Left lung (tissue), 4 donors: ENCODE measurements at regions not wholly inside any gene's neighbourhood (a gene's known extent, or its start where the extent isn't known, plus 50 kb on each side); places are given as distances from the start of the nearest gene placed in this dataset.

ENCODE experiments used
- ATAC-seq: fragments of 200-7000 bp; cut with Tn5 transposase; one replicate; pipeline ENCODE4 v1.9.1; 2020; ENCODE audit warnings: moderate library complexity
- DNase-seq, 4 donors: peaks; one replicate each; pipeline ENCODE4 v3.0.0-alpha.2; 2013 to 2020
- H3K27ac ChIP-seq, 2 donors: fragments of 200-600 bp; sonication (generic) in 1 of 2; one replicate each; pipeline versions ENCODE4 v1.5.0 to v1.8.0; 2020 to 2021
- H3K27me3 ChIP-seq, 2 donors: fragments of 200-600 bp; sonication (generic) in 1 of 2; one replicate each; pipeline versions ENCODE4 v1.5.0 to v1.8.0; 2020 to 2021
- H3K36me3 ChIP-seq, 2 donors: fragments of 200-600 bp; sonication (generic) in 1 of 2; one replicate each; pipeline versions ENCODE4 v1.5.0 to v1.8.0; 2020 to 2021
- H3K4me1 ChIP-seq, 2 donors: fragments of 200-600 bp; one replicate each; pipeline ENCODE4 v1.8.0; 2021
- H3K4me3 ChIP-seq, 2 donors: fragments of 200-600 bp; sonication (generic) in 1 of 2; one replicate each; pipeline versions ENCODE4 v1.5.0 to v1.8.0; 2020 to 2021; ENCODE audit warnings: mild to moderate bottlenecking in 1 of 2
- H3K9me3 ChIP-seq, 2 donors: fragments of 200-600 bp; sonication (generic) in 1 of 2; one replicate each; pipeline versions ENCODE4 v1.5.0 to v1.8.0; 2020 to 2021
- CTCF ChIP-seq, 2 donors: fragments of 200-600 bp; sonication (generic) in 1 of 2; IDR thresholded peaks; one replicate each; pipeline versions ENCODE4 v1.5.0 to v1.8.0; 2021; ENCODE audit warnings: antibody characterized with exemption in 2 of 2
- intact Hi-C, 2 donors: fragments of 100-400 bp; cut with DNase I; formaldehyde crosslinking; loops; one replicate each; pipeline versions ENCODE4 v1.11.2 to v1.14.2; 2022
- donor health status: DM: no; HTN: yes; CAD: no.
- donor health status: DM: no; HTN: no; CAD: no.

DNA sequence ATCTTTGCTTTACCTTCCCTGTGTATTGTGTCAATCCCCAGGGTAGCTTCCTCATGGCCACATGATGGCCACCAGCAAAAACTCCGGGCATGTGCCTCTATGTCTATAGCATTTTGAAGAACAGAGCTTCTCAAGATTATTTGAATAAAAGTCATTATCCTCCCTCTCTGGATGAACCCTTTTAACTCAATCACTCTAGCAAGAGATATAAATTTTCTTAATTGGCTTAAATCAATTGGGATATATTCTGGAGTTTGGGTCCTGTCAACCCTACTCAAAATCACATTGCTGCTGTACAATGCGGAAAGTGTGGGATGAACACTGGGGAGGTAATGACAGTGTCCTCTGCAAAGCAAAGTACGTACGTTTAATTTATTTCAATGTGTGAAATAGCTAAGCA is 370.6 kb upstream of the LRRC3B start:
- TF ChIP-seq CTCF (IDR thresholded peaks at IDR 0.05): no peak

GRCh38 chr3:26256224-26256623 is 366.3 kb upstream of the LRRC3B start:
- no peak for ATAC-seq
- H3K27ac ChIP-seq: no peak overlapping the region
- no peaks in the 10 kb centered on the region for H3K4me1 ChIP-seq
- no peaks in the 10 kb centered on the region for H3K27me3 ChIP-seq
- H3K36me3 ChIP-seq: no peaks in the 10 kb centered on the region
- peaks cover 0 to 4% of the 10 kb centered on the region in 2 donors for H3K9me3 ChIP-seq
- no peak for TF ChIP-seq CTCF (IDR thresholded peaks at IDR 0.05)
- DNase-seq: no peak
- intact Hi-C loops: no loop called here
- no peak overlapping the region for H3K4me3 ChIP-seq

More for the DNA sequence above, 370.6 kb upstream of the LRRC3B start:
- Histone ChIP-seq H3K27ac (no peak overlapping the region), H3K9me3 (no peaks in the 10 kb centered on the region), H3K4me3 (no peak overlapping the region), H3K27me3 (no peaks in the 10 kb centered on the region), H3K4me1 (no peaks in the 10 kb centered on the region), H3K36me3 (no peaks in the 10 kb centered on the region)
- DNase-seq: no peak
- no peak for ATAC-seq
- intact Hi-C loops: no loop called here

DNA sequence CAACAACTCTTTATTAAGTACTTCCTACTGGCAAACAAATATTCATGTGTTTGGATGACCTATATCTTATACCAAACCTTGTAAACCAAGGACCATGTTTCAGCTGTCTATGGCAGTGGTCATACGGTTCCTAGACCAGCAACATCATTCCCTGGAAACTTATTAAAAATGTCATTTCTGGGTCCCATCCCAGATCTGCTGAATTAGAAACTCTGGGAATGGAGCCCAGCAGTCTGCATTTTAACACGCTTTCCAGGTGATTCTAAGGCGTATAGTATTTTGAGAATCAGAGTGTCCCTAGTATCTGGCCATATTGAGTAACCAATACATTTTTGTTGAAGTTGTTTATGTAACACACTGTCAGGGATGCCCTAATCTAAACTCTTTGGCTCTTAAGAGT is 363.4 kb upstream of the LRRC3B start:
- ATAC-seq: no peak
- intact Hi-C loops: no loop called here
- DNase-seq: no peak
- Histone ChIP-seq H3K4me3 (no peak overlapping the region), H3K27ac (no peak overlapping the region), H3K27me3 (no peaks in the 10 kb centered on the region), H3K36me3 (no peaks in the 10 kb centered on the region), H3K9me3 (peaks cover 0 to 4% of the 10 kb centered on the region in 2 donors), H3K4me1 (no peaks in the 10 kb centered on the region)
- no peak for TF ChIP-seq CTCF (IDR thresholded peaks at IDR 0.05)

DNA sequence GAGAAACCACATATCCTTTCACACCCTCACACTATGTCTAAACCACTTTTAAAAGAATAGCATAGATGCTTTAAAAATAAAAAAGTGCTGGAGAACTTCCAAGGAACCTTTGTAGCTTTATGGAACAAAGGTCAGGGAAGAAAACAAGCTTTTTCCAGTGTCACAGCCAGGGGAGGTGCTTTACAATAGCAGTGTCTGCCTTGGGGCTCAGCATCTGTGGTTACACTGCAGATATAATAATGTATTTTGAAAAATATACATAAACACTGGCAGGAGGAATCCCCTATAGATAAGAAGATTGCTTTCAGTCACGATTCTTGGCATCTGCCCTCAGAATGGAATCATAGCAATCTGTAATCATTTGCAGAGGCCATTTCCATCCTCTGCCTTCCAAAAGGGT is 362.4 kb upstream of the LRRC3B start:
- intact Hi-C loops: no loop called here
- no peak for TF ChIP-seq CTCF (IDR thresholded peaks at IDR 0.05)
- ATAC-seq (no peak), DNase-seq (peak in 1 of 4 donors; percentile 14)
- Histone ChIP-seq H3K27me3 (no peaks in the 10 kb centered on the region), H3K9me3 (peaks cover 0 to 4% of the 10 kb centered on the region in 2 donors), H3K4me1 (no peaks in the 10 kb centered on the region), H3K36me3 (no peaks in the 10 kb centered on the region), H3K4me3 (no peak overlapping the region), H3K27ac (no peak overlapping the region)

DNA sequence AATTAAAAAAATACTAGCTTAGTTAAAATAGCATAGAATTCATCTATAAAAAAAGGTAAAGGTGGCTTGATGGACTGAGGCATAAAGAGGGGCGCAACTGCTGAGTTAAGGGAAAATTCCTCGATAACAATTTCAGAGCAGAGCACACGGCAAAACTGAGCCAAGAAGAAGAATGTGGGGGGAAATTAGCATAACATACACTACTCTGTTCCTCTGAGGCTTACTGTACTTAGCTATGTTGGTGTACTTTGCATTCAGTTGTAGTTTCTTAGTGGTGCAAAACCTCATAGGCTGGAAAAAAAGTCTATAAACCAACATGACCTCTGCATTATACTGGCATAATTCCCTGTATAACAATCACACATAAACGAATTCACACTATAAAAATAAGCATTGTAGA is 357.9 kb upstream of the LRRC3B start:
- Histone ChIP-seq H3K27ac (no peak overlapping the region), H3K4me3 (no peak overlapping the region), H3K36me3 (no peaks in the 10 kb centered on the region), H3K9me3 (peaks cover 0 to 4% of the 10 kb centered on the region in 2 donors), H3K4me1 (no peaks in the 10 kb centered on the region), H3K27me3 (no peaks in the 10 kb centered on the region)
- DNase-seq (no peak), ATAC-seq (no peak)
- TF ChIP-seq CTCF (IDR thresholded peaks at IDR 0.05): no peak
- intact Hi-C loops: no loop called here
